ENCODE measurements at regions not wholly inside any gene's neighbourhood (a gene's known extent, or its start where the extent isn't known, plus 50 kb on each side); places are given as distances from the start of the nearest gene placed in this dataset.

DNA sequence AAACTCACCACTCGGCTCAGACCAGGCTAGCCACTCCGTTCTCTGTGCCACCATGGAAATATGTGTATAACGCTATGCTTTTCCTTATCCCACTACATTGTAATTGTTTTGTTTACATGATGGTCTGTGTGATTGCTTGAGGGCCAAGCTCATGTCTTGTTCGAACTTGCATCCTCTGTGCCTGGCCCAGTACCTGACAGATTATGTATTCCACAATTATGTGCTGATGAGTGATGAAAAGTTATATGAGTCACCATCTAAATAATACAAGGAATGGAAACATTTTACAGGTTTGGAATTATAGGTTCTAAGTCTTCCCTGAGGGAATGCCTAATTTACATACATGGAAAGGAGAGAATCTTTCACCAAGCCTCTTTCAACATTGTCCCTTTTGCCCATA, 137.4 kb downstream of the C7orf25 start:
- Histone ChIP-seq H3K27ac (no peak overlapping the region), H3K36me3 (no peaks in the 10 kb centered on the region), H3K27me3 (no peaks in the 10 kb centered on the region), H3K4me3 (no peak overlapping the region), H3K4me1 (no peaks in the 10 kb centered on the region), H3K9me3 (peaks cover 0 to 16% of the 10 kb centered on the region in 2 donors)
- ATAC-seq (no peak), DNase-seq (no peak)
- intact Hi-C loops (cut with DNase I) = no loop called here
- TF ChIP-seq, protein P1, sequence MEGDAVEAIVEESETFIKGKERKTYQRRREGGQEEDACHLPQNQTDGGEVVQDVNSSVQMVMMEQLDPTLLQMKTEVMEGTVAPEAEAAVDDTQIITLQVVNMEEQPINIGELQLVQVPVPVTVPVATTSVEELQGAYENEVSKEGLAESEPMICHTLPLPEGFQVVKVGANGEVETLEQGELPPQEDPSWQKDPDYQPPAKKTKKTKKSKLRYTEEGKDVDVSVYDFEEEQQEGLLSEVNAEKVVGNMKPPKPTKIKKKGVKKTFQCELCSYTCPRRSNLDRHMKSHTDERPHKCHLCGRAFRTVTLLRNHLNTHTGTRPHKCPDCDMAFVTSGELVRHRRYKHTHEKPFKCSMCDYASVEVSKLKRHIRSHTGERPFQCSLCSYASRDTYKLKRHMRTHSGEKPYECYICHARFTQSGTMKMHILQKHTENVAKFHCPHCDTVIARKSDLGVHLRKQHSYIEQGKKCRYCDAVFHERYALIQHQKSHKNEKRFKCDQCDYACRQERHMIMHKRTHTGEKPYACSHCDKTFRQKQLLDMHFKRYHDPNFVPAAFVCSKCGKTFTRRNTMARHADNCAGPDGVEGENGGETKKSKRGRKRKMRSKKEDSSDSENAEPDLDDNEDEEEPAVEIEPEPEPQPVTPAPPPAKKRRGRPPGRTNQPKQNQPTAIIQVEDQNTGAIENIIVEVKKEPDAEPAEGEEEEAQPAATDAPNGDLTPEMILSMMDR (IDR thresholded peaks at IDR 0.05) = no peak

GRCh38 chr7:42770114-42770513, 141.8 kb downstream of the C7orf25 start:
- Histone ChIP-seq H3K36me3 (no peaks in the 10 kb centered on the region), H3K4me1 (no peaks in the 10 kb centered on the region), H3K9me3 (no peaks in the 10 kb centered on the region), H3K27ac (no peak overlapping the region), H3K27me3 (no peaks in the 10 kb centered on the region), H3K4me3 (no peak overlapping the region)
- TF ChIP-seq, protein P1 (IDR thresholded peaks at IDR 0.05) = no peak
- DNase-seq (no peak), ATAC-seq (no peak)
- intact Hi-C loops (cut with DNase I) = no loop called here

DNA sequence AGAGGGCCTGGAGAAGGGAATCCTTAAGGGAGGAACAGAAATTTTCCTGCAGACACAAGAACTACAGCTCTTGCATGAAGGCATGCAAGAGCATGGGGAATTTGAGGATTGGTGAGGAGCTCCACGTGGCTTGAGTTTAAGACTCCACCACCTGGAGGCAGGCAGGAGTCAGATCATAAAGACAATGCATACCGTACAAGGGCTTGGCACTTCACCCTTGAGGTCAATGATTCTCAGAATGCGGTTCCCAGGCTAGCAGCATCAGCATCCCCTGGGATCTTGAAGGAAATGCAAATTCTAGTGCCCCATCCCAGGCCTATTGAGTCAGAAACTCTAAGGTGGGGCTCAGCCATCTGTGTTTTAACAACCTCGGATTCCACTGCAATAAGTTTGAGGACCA, 143.8 kb downstream of the C7orf25 start:
- DNase-seq (no peak), ATAC-seq (no peak)
- no peaks in the 10 kb centered on the region for H3K27me3 ChIP-seq
- no peaks in the 10 kb centered on the region for H3K4me1 ChIP-seq
- no peak overlapping the region for H3K27ac ChIP-seq
- TF ChIP-seq, protein P1 (IDR thresholded peaks at IDR 0.05) = no peak
- no peak overlapping the region for H3K4me3 ChIP-seq
- intact Hi-C loops (cut with DNase I) = no loop called here
- H3K36me3 ChIP-seq = no peaks in the 10 kb centered on the region
- H3K9me3 ChIP-seq = no peaks in the 10 kb centered on the region

DNA sequence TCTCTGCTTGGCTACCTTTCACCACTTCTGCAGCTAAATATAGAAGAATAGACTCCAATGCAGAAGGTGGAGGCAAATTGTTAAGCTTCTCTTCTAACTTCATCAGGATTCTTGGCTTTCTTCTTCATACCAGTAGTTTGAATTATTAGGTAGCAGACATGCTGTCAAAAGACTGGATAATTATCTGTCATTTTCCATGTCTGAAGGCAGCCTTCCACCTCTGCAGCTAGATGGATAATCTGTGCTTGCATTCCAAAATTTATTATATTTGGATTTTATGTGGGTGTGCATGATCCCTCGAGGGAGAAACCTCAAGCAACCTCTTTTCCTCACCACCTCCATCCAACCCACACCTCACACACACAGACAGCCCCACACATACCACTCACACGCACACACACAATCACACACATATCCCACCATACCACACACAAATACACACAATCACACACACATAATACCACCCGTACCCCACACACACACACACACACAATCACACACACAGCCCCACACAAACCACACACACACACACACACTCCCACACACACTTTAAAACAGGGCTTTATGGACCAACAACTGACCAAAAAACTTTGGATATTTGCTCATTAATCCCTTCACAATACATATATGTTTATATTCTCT, 145.0 kb downstream of the C7orf25 start:
- H3K4me1 ChIP-seq = no peaks in the 10 kb centered on the region
- intact Hi-C loops (cut with DNase I) = no loop called here
- H3K27ac ChIP-seq = no peak overlapping the region
- ATAC-seq (no peak), DNase-seq (no peak)
- H3K4me3 ChIP-seq = no peak overlapping the region
- no peaks in the 10 kb centered on the region for H3K9me3 ChIP-seq
- no peaks in the 10 kb centered on the region for H3K36me3 ChIP-seq
- no peaks in the 10 kb centered on the region for H3K27me3 ChIP-seq
- TF ChIP-seq, protein P1 (IDR thresholded peaks at IDR 0.05) = no peak

- ATAC-seq (no peak), DNase-seq (no peak)
- intact Hi-C loops (cut with DNase I) = no loop called here
- no peaks in the 10 kb centered on the region for H3K9me3 ChIP-seq
- H3K27ac ChIP-seq = no peak overlapping the region
- H3K36me3 ChIP-seq = no peaks in the 10 kb centered on the region
- no peak overlapping the region for H3K4me3 ChIP-seq
- H3K4me1 ChIP-seq = no peaks in the 10 kb centered on the region
- TF ChIP-seq, protein P1 (IDR thresholded peaks at IDR 0.05) = no peak
- no peaks in the 10 kb centered on the region for H3K27me3 ChIP-seq
These were observed 145.9 kb downstream of the C7orf25 start for GRCh38 chr7:42765931-42766330.
